ENCODE measurements at regions not wholly inside any gene's neighbourhood (a gene's known extent, or its start where the extent isn't known, plus 50 kb on each side); places are given as distances from the start of the nearest gene placed in this dataset.

DNA sequence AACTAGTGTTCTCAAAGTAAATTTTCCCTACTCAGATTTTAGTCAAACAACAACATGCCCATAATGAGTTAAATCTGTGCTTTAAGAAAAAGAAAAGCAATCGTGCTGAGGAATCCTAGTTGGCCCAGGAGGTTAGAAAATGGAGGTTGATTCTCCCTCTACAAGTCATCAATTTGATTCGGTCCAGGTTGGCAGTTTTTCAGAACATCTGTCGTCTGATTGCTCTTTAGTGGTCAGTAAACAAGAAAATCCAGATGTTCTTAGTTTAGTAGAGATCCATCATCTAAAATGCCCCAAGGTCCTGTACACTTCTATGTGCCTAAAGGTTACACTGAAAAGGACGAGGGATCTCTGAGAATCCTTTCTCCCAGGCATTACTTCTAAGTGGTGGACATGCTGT lies 659.2 kb downstream of the MTRR start:
- H3K27ac Mint-ChIP-seq, result no peak overlapping the region
- no peaks in the 10 kb centered on the region for H3K4me1 ChIP-seq (ENCODE audit: control insufficient read depth in 1 of 2, extremely low read depth in 1 of 2, insufficient read depth in 2 of 2, low read length in 2 of 2)
- H3K9me3 Mint-ChIP-seq, result no peaks in the 10 kb centered on the region
- no peaks in the 10 kb centered on the region for H3K36me3 ChIP-seq (ENCODE audit: control insufficient read depth in 2 of 2, extremely low read depth in 1 of 2, insufficient read depth in 1 of 2, low read length in 1 of 2)
- H3K27ac ChIP-seq (ENCODE audit: low read length), result no peak overlapping the region
- no peak overlapping the region for H3K4me3 Mint-ChIP-seq
- no peaks in the 10 kb centered on the region for H3K4me1 Mint-ChIP-seq
- no peaks in the 10 kb centered on the region for H3K27me3 Mint-ChIP-seq
- H3K36me3 Mint-ChIP-seq, result no peaks in the 10 kb centered on the region
- no peaks in the 10 kb centered on the region for H3K9me3 ChIP-seq
- 63% methylated on average over 1 of the region's 4 CpGs for WGBS (ENCODE audit: insufficient coverage)
- H3K27me3 ChIP-seq (replicated peaks in 1 of 2; ENCODE audit: control insufficient read depth in 2 of 2, extremely low read depth in 1 of 2, insufficient read depth in 2 of 2, low read length in 1 of 2), result no peaks in the 10 kb centered on the region
- ChIA-PET POLR2A (no interaction called here), CTCF (no interaction called here)
- no peak overlapping the region for H3K4me3 ChIP-seq (ENCODE audit: control insufficient read depth in 1 of 2, extremely low read depth in 1 of 2, low read length in 1 of 2)
- DNase-seq (no peak), ATAC-seq (replicated peaks in 1 of 4) (no peak)

DNA sequence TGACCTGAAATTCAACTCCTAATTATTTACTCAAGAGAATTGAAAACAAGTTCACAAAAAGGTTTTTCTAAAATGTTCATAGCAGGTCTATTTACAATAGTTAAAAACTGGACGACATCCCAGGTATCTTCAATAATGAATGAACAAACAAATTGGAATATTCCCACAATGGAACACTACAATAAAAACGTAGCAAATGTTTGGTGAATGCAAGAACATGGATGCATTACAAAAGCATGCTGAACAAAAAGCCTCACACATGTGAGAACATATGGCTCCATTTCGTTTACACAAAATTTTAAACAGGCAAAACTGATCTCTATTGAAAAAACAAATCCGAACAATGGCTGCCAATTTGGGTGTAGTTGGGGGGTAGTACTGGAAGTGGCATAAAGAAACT lies 669.9 kb downstream of the MTRR start:
- H3K36me3 Mint-ChIP-seq, result no peaks in the 10 kb centered on the region
- ATAC-seq (replicated peaks in 1 of 4) (no peak), DNase-seq (no peak)
- ChIA-PET CTCF (no interaction called here), POLR2A (no interaction called here)
- peaks cover 2 to 16% (median 3%) of the 10 kb centered on the region in 3 donors for H3K9me3 Mint-ChIP-seq
- no peak overlapping the region for H3K4me3 Mint-ChIP-seq
- no peak overlapping the region for H3K27ac Mint-ChIP-seq
- Histone ChIP-seq H3K9me3 (no peaks in the 10 kb centered on the region), H3K27me3 (replicated peaks in 1 of 2; ENCODE audit: control insufficient read depth in 2 of 2, extremely low read depth in 1 of 2, insufficient read depth in 2 of 2, low read length in 1 of 2) (no peaks in the 10 kb centered on the region), H3K27ac (ENCODE audit: low read length) (no peak overlapping the region), H3K4me3 (ENCODE audit: control insufficient read depth in 1 of 2, extremely low read depth in 1 of 2, low read length in 1 of 2) (no peak overlapping the region), H3K36me3 (ENCODE audit: control insufficient read depth in 2 of 2, extremely low read depth in 1 of 2, insufficient read depth in 1 of 2, low read length in 1 of 2) (no peaks in the 10 kb centered on the region), H3K4me1 (ENCODE audit: control insufficient read depth in 1 of 2, extremely low read depth in 1 of 2, insufficient read depth in 2 of 2, low read length in 2 of 2) (no peaks in the 10 kb centered on the region)
- H3K4me1 Mint-ChIP-seq, result no peaks in the 10 kb centered on the region
- WGBS (ENCODE audit: insufficient coverage), result no CpG with 5 or more reads among the region's 4 CpGs
- no peaks in the 10 kb centered on the region for H3K27me3 Mint-ChIP-seq

DNA sequence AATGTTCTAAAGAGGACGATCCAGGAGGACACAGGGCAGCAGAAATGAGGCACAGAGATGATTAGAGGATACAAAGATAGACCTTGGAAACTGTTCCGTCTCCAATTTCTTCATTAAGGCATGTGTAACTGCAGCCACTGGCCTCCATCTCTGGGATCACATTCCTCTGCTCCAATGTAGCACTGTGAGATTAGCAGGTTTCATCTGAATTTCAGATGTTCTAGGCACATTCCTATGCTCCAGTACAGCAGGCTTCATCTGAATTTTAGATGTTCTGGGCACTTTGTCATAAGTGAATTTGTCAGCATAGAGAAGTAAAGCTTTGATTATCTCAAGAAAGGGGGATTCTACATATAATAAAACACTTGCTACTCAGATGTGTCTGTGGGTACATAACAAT lies 671.4 kb downstream of the MTRR start:
- no peaks in the 10 kb centered on the region for H3K36me3 Mint-ChIP-seq
- Histone ChIP-seq H3K27ac (ENCODE audit: low read length) (no peak overlapping the region), H3K36me3 (ENCODE audit: control insufficient read depth in 2 of 2, extremely low read depth in 1 of 2, insufficient read depth in 1 of 2, low read length in 1 of 2) (no peaks in the 10 kb centered on the region), H3K9me3 (no peaks in the 10 kb centered on the region), H3K27me3 (replicated peaks in 1 of 2; ENCODE audit: control insufficient read depth in 2 of 2, extremely low read depth in 1 of 2, insufficient read depth in 2 of 2, low read length in 1 of 2) (no peaks in the 10 kb centered on the region), H3K4me1 (ENCODE audit: control insufficient read depth in 1 of 2, extremely low read depth in 1 of 2, insufficient read depth in 2 of 2, low read length in 2 of 2) (no peaks in the 10 kb centered on the region), H3K4me3 (ENCODE audit: control insufficient read depth in 1 of 2, extremely low read depth in 1 of 2, low read length in 1 of 2) (no peak overlapping the region)
- POLR2A ChIA-PET, result no interaction called here
- H3K9me3 Mint-ChIP-seq, result peaks cover 2 to 16% (median 3%) of the 10 kb centered on the region in 3 donors
- H3K4me1 Mint-ChIP-seq, result no peaks in the 10 kb centered on the region
- no peak overlapping the region for H3K27ac Mint-ChIP-seq
- ATAC-seq (replicated peaks in 1 of 4) (no peak), DNase-seq (no peak)
- CTCF ChIA-PET, result no interaction called here
- WGBS (ENCODE audit: insufficient coverage), result 80% methylated on average over 2 of the region's 2 CpGs
- no peak overlapping the region for H3K4me3 Mint-ChIP-seq
- no peaks in the 10 kb centered on the region for H3K27me3 Mint-ChIP-seq

DNA sequence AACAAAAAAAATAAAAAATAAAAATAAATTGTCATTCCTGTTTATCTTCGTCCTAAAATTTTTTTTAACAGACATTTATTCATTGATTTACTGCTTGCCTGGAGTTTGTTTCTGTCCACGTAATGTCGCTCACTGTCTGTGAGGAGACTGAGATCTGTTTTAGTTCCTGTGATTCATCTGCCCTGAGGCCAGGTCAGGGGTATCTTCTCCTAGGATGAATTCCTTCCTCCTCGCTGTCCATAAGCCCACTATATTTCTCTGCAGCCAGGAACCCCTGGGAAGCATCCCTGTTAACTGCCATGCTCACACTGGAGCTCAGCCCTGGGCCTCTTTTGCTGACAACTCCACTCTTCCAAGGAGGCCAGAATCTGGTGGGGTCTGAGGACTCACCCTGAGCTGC lies 682.0 kb downstream of the MTRR start:
- no peaks in the 10 kb centered on the region for H3K4me1 Mint-ChIP-seq
- 71% methylated on average over 1 of the region's 4 CpGs for WGBS (ENCODE audit: insufficient coverage)
- H3K36me3 ChIP-seq (ENCODE audit: control insufficient read depth in 2 of 2, extremely low read depth in 1 of 2, insufficient read depth in 1 of 2, low read length in 1 of 2), result no peaks in the 10 kb centered on the region
- no peak overlapping the region for H3K27ac ChIP-seq (ENCODE audit: low read length)
- ATAC-seq (replicated peaks in 1 of 4), result no peak
- H3K27me3 ChIP-seq (replicated peaks in 1 of 2; ENCODE audit: control insufficient read depth in 2 of 2, extremely low read depth in 1 of 2, insufficient read depth in 2 of 2, low read length in 1 of 2), result no peaks in the 10 kb centered on the region
- H3K36me3 Mint-ChIP-seq, result no peaks in the 10 kb centered on the region
- H3K9me3 ChIP-seq, result no peaks in the 10 kb centered on the region
- H3K4me3 ChIP-seq (ENCODE audit: control insufficient read depth in 1 of 2, extremely low read depth in 1 of 2, low read length in 1 of 2), result no peak overlapping the region
- DNase-seq, result no peak
- H3K9me3 Mint-ChIP-seq, result peaks cover 17 to 32% (median 21%) of the 10 kb centered on the region in 3 donors
- POLR2A ChIA-PET, result no interaction called here
- CTCF ChIA-PET, result no interaction called here
- H3K4me1 ChIP-seq (ENCODE audit: control insufficient read depth in 1 of 2, extremely low read depth in 1 of 2, insufficient read depth in 2 of 2, low read length in 2 of 2), result no peaks in the 10 kb centered on the region
- H3K27me3 Mint-ChIP-seq, result no peaks in the 10 kb centered on the region
- H3K27ac Mint-ChIP-seq, result no peak overlapping the region
- H3K4me3 Mint-ChIP-seq, result no peak overlapping the region

DNA sequence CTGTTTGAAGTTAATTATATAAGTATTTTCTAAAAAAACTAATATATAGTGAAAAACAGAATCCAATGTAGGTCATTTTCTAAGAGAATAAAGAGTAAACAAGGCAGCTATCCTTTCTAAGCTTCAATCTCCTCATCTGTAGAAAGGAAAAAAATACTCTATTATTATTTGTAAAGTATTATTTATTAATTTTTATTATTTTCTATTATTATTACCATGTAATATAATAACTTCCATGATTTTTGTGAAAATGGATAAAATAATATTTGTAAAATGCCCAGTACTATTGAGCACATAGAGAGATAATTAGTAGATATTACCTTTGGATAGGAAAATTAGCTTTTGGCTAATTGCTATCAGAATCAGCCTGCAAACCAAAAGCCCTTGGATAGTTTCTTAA lies 684.4 kb downstream of the MTRR start:
- no peaks in the 10 kb centered on the region for H3K36me3 Mint-ChIP-seq

DNA sequence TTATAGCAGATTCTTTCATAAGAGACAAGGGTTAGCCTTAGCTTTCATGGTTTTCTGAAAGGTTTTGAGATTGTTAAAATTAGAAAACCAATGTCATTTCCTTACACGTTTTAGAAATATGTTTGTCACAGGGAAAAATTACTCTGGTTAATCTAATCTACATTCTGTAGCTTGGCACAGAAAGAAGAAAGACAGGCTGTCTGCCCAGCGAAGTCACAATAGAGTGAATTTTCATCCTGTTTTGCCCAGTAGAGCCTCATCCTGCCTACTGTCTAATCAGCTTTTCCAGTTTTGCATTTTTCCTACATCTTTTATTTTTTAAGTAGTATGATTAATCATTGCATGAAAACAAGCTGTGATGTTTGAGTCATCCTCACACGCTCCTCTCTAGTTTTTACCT lies 688.8 kb downstream of the MTRR start:
- no peak overlapping the region for H3K27ac ChIP-seq (ENCODE audit: low read length)
- H3K4me1 ChIP-seq (ENCODE audit: control insufficient read depth in 1 of 2, extremely low read depth in 1 of 2, insufficient read depth in 2 of 2, low read length in 2 of 2), result no peaks in the 10 kb centered on the region
- Mint-ChIP-seq H3K27ac (no peak overlapping the region), H3K4me3 (no peak overlapping the region), H3K36me3 (no peaks in the 10 kb centered on the region), H3K4me1 (no peaks in the 10 kb centered on the region), H3K9me3 (peaks cover 18 to 23% (median 18%) of the 10 kb centered on the region in 3 donors), H3K27me3 (peaks cover 0 to 3% of the 10 kb centered on the region in 2 donors)
- no peak overlapping the region for H3K4me3 ChIP-seq (ENCODE audit: control insufficient read depth in 1 of 2, extremely low read depth in 1 of 2, low read length in 1 of 2)
- no peaks in the 10 kb centered on the region for H3K9me3 ChIP-seq
- whole genome bisulfite sequencing (ENCODE audit: insufficient coverage), result no CpG with 5 or more reads among the region's 3 CpGs
- no peak for DNase-seq
- no peaks in the 10 kb centered on the region for H3K36me3 ChIP-seq (ENCODE audit: control insufficient read depth in 2 of 2, extremely low read depth in 1 of 2, insufficient read depth in 1 of 2, low read length in 1 of 2)
- no peak for ATAC-seq (replicated peaks in 1 of 4)
- POLR2A ChIA-PET, result no interaction called here
- CTCF ChIA-PET, result no interaction called here
- no peaks in the 10 kb centered on the region for H3K27me3 ChIP-seq (replicated peaks in 1 of 2; ENCODE audit: control insufficient read depth in 2 of 2, extremely low read depth in 1 of 2, insufficient read depth in 2 of 2, low read length in 1 of 2)

More for the DNA sequence above, 684.4 kb downstream of the MTRR start:
- DNase-seq, result no peak
- POLR2A ChIA-PET, result no interaction called here
- Histone ChIP-seq H3K27ac (ENCODE audit: low read length) (no peak overlapping the region), H3K4me3 (ENCODE audit: control insufficient read depth in 1 of 2, extremely low read depth in 1 of 2, low read length in 1 of 2) (no peak overlapping the region), H3K36me3 (ENCODE audit: control insufficient read depth in 2 of 2, extremely low read depth in 1 of 2, insufficient read depth in 1 of 2, low read length in 1 of 2) (no peaks in the 10 kb centered on the region), H3K4me1 (ENCODE audit: control insufficient read depth in 1 of 2, extremely low read depth in 1 of 2, insufficient read depth in 2 of 2, low read length in 2 of 2) (no peaks in the 10 kb centered on the region), H3K9me3 (no peaks in the 10 kb centered on the region), H3K27me3 (replicated peaks in 1 of 2; ENCODE audit: control insufficient read depth in 2 of 2, extremely low read depth in 1 of 2, insufficient read depth in 2 of 2, low read length in 1 of 2) (no peaks in the 10 kb centered on the region)
- H3K4me3 Mint-ChIP-seq, result no peak overlapping the region
- no peak for ATAC-seq (replicated peaks in 1 of 4)
- no peaks in the 10 kb centered on the region for H3K4me1 Mint-ChIP-seq
- H3K27me3 Mint-ChIP-seq, result no peaks in the 10 kb centered on the region
- no peak overlapping the region for H3K27ac Mint-ChIP-seq
- peaks cover 18 to 24% (median 18%) of the 10 kb centered on the region in 3 donors for H3K9me3 Mint-ChIP-seq
- CTCF ChIA-PET, result no interaction called here

DNA sequence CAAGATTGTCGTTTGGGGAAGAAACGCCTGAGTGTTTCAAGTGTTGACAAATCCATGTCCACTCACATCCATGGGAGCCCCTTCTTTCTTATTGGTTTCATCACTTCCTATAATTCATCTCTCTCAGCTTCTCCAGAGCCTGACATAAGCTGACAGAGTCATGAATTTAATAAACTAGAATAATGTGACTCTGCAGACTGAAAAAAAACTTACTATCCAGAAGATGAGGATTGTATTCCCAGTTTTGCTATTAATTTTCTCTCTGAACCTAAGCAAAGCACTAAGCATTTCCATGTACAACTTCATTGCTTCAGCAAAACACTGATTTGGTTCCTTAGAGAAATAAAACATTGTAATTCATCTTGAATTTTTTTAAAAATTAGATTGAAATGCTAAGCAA lies 691.8 kb downstream of the MTRR start:
- ChIA-PET POLR2A (no interaction called here), CTCF (no interaction called here)
- peaks cover 1 to 8% (median 3%) of the 10 kb centered on the region in 3 donors for H3K9me3 Mint-ChIP-seq
- H3K36me3 Mint-ChIP-seq, result no peaks in the 10 kb centered on the region
- Histone ChIP-seq H3K4me3 (ENCODE audit: control insufficient read depth in 1 of 2, extremely low read depth in 1 of 2, low read length in 1 of 2) (no peak overlapping the region), H3K4me1 (ENCODE audit: control insufficient read depth in 1 of 2, extremely low read depth in 1 of 2, insufficient read depth in 2 of 2, low read length in 2 of 2) (no peaks in the 10 kb centered on the region), H3K9me3 (no peaks in the 10 kb centered on the region), H3K27me3 (replicated peaks in 1 of 2; ENCODE audit: control insufficient read depth in 2 of 2, extremely low read depth in 1 of 2, insufficient read depth in 2 of 2, low read length in 1 of 2) (no peaks in the 10 kb centered on the region), H3K36me3 (ENCODE audit: control insufficient read depth in 2 of 2, extremely low read depth in 1 of 2, insufficient read depth in 1 of 2, low read length in 1 of 2) (no peaks in the 10 kb centered on the region), H3K27ac (ENCODE audit: low read length) (no peak overlapping the region)
- no peaks in the 10 kb centered on the region for H3K4me1 Mint-ChIP-seq
- WGBS (ENCODE audit: insufficient coverage), result no CpG with 5 or more reads among the region's 2 CpGs
- H3K4me3 Mint-ChIP-seq, result no peak overlapping the region
- ATAC-seq (replicated peaks in 1 of 4) (no peak), DNase-seq (no peak)
- peaks cover 0 to 3% of the 10 kb centered on the region in 2 donors for H3K27me3 Mint-ChIP-seq
- no peak overlapping the region for H3K27ac Mint-ChIP-seq
